Thyroid gland (tissue), 4 donors: ENCODE measurements at regions not wholly inside any gene's neighbourhood (a gene's known extent, or its start where the extent isn't known, plus 50 kb on each side); places are given as distances from the start of the nearest gene placed in this dataset.

Experiments
- DNase-seq, 2 donors: peaks; one replicate each; pipeline ENCODE4 v3.0.0-alpha.2; 2019
- H3K27ac ChIP-seq, 3 donors: fragments of 200-600 bp; sonication (generic); 1 replicate in 2 of 3; 2 replicates in 1 of 3; pipeline ENCODE4 v1.5.1; 2016 to 2019; ENCODE audit warnings: mild to moderate bottlenecking in 1 of 3, moderate library complexity in 1 of 3
- H3K27me3 ChIP-seq: fragments of 200-600 bp; sonication (generic); one replicate; pipeline ENCODE4 v1.5.1; 2019
- H3K36me3 ChIP-seq, 2 donors: fragments of 200-600 bp; sonication (generic); one replicate each; pipeline ENCODE4 v1.5.1; 2016 to 2019
- H3K4me1 ChIP-seq, 2 donors: fragments of 200-600 bp; sonication (generic); one replicate each; pipeline ENCODE4 v1.5.1; 2017 to 2019
- H3K4me3 ChIP-seq, 3 donors: fragments of 200-600 bp; sonication (generic); replicated peaks in 1 of 3; 1 replicate in 2 of 3; 2 replicates in 1 of 3; pipeline ENCODE4 v1.5.1; 2016; ENCODE audit warnings: mild to moderate bottlenecking in 1 of 3
- H3K9me3 ChIP-seq: fragments of 200-600 bp; sonication (generic); one replicate; pipeline ENCODE4 v1.5.1; 2017
- POLR2A ChIP-seq, 2 donors: fragments of 450-650 bp; IDR thresholded peaks; one replicate each; pipeline ENCODE4 v1.6.1; 2017; ENCODE audit warnings: antibody characterized with exemption in 2 of 2, mild to moderate bottlenecking in 2 of 2, moderate library complexity in 1 of 2
- WGBS, 2 donors: methylation state at CpG; one replicate each; pipeline ENCODE4 v1.1.5; 2017; 5-methylcytosine and 5-hydroxymethylcytosine counted together
- intact Hi-C: fragments of 100-400 bp; cut with DNase I; formaldehyde crosslinking; loops from one replicate; pipeline ENCODE4 v1.15.1; 2023
- TF ChIP-seq, protein P1 (sequence below), 6 experiments: fragments of 200-600 bp in 3 of 6; fragments of 450-650 bp in 3 of 6; sonication (generic) in 3 of 6; IDR thresholded peaks; one replicate each; pipeline ENCODE4 v1.5.1; 2016 to 2019; ENCODE audit warnings: antibody characterized with exemption in 6 of 6, mild to moderate bottlenecking in 2 of 6, inconsistent platforms in 1 of 6, moderate library complexity in 1 of 6

DNA sequence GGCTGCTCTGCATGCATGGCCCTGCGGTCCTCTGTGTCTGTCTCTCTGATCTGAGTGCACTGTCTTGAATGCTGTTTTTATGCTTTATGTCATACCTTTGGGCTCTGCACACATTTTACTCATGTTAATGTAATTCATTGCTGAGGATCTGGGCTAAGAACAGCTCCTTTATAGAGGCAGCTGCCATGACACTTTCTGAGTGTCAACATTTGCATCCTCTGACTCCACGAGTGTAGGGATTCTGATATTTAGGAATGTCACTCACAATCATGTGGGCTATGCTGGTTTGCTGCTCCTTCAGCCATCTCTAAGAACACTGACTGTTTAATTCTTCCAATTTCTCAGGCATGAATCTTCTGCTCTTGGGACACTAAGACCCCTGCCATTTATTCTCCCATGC, 192.2 kb upstream of the CPEB2 start:
- TF ChIP-seq, protein P1, sequence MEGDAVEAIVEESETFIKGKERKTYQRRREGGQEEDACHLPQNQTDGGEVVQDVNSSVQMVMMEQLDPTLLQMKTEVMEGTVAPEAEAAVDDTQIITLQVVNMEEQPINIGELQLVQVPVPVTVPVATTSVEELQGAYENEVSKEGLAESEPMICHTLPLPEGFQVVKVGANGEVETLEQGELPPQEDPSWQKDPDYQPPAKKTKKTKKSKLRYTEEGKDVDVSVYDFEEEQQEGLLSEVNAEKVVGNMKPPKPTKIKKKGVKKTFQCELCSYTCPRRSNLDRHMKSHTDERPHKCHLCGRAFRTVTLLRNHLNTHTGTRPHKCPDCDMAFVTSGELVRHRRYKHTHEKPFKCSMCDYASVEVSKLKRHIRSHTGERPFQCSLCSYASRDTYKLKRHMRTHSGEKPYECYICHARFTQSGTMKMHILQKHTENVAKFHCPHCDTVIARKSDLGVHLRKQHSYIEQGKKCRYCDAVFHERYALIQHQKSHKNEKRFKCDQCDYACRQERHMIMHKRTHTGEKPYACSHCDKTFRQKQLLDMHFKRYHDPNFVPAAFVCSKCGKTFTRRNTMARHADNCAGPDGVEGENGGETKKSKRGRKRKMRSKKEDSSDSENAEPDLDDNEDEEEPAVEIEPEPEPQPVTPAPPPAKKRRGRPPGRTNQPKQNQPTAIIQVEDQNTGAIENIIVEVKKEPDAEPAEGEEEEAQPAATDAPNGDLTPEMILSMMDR (IDR thresholded peaks at IDR 0.05) = no peak
- DNase-seq = no peak
- Histone ChIP-seq H3K4me3 (no peak overlapping the region), H3K4me1 (no peaks in the 10 kb centered on the region), H3K9me3 (no peaks in the 10 kb centered on the region), H3K27ac (no peak overlapping the region), H3K27me3 (no peaks in the 10 kb centered on the region), H3K36me3 (no peaks in the 10 kb centered on the region)
- 58 to 68% methylated on average over 2 of the region's 2 CpGs for WGBS, 2 donors
- intact Hi-C loops = no loop called here

DNA sequence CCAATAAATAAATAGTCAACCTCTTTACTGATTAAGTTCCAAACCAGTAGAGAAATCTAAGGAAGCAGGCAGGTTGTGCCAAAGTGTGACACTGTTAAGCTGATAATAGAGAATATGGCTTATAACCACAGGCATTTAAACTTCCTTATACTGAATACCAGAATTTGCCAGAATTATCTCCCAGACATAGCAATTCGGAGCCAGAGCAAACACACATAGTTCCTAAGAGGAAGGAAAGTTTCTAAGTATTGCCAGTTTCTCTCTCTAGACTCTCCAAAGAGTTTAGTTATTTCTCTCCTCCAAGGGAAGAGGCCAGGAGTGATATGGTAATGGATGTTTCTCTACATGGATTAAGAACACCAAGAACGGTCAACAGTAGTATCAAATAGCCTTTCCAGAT, 191.7 kb upstream of the CPEB2 start:
- no peak for TF ChIP-seq POLR2A (IDR thresholded peaks at IDR 0.05)
- TF ChIP-seq, protein P1 (IDR thresholded peaks at IDR 0.05) = no peak
- no peaks in the 10 kb centered on the region for H3K4me1 ChIP-seq
- no peaks in the 10 kb centered on the region for H3K9me3 ChIP-seq
- 55 to 60% methylated on average over 2 of the region's 2 CpGs for WGBS, 2 donors
- H3K36me3 ChIP-seq = no peaks in the 10 kb centered on the region
- no peak overlapping the region for H3K27ac ChIP-seq
- H3K4me3 ChIP-seq = no peak overlapping the region
- DNase-seq = no peak
- intact Hi-C loops = no loop called here
- no peaks in the 10 kb centered on the region for H3K27me3 ChIP-seq

DNA sequence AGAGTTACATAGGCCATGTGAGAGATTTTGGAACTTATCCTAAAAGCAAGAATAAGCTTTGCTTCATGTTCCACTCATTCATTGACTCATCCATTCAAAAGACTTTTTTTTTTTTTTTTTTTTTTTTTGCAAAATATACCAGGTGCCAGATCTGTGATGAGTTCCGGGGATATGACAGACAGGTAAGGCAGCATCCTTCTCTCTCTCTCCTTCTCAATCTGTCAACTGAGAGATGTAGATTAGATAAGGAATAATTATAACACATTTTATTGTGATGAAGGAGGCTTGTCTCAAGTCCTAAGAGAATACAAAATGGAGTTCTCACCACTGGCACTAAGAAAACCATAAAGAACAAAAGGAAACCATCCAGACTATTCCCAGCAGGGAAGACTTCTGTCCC, 190.2 kb upstream of the CPEB2 start:
- no peak for DNase-seq
- Histone ChIP-seq H3K27ac (no peak overlapping the region), H3K36me3 (no peaks in the 10 kb centered on the region), H3K4me1 (peaks cover 0 to 5% of the 10 kb centered on the region in 2 donors), H3K4me3 (no peak overlapping the region), H3K9me3 (no peaks in the 10 kb centered on the region), H3K27me3 (no peaks in the 10 kb centered on the region)
- intact Hi-C loops = no loop called here
- TF ChIP-seq, protein P1 (IDR thresholded peaks at IDR 0.05) = no peak
- no peak for TF ChIP-seq POLR2A (IDR thresholded peaks at IDR 0.05)
- WGBS, 2 donors = 89 to 96% methylated on average over 1 of the region's 1 CpG

DNA sequence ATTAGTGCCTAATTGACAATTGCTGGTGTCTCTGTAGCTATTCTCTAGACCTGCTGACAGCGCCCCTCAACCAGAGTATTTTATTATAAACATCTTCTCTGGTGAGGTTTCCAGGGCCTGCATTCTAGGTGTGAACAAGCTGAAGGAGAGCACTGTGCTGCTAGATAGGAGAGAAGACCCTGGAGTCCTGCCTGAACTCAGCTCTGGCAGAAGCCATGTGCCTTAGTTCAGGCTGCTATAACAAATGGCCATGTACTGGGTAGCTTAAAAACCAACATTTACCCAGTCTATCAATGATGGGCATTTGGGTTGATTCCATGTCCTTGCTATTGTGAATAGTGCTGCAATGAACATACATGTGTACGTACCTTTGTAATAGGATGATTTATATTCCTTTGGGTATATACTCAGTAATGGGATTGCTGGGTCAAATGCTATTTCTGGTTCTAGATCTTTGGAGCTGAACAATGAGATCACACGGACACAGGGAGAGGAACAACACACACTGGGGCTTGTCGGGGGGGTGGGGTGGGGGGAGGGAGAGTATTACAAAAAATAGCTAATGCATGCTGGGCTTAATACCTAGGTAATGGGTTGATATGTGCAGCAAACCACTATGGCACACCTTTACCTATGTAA, 185.5 kb upstream of the CPEB2 start:
- Histone ChIP-seq H3K9me3 (no peaks in the 10 kb centered on the region), H3K27me3 (no peaks in the 10 kb centered on the region), H3K4me1 (peaks cover 0 to 5% of the 10 kb centered on the region in 2 donors), H3K36me3 (no peaks in the 10 kb centered on the region), H3K27ac (no peak overlapping the region), H3K4me3 (no peak overlapping the region)
- TF ChIP-seq POLR2A (IDR thresholded peaks at IDR 0.05) = no peak
- TF ChIP-seq, protein P1 (IDR thresholded peaks at IDR 0.05) = no peak
- intact Hi-C loops = no loop called here
- DNase-seq = no peak
- 65 to 70% methylated on average over 4 of the region's 4 CpGs for WGBS, 2 donors

DNA sequence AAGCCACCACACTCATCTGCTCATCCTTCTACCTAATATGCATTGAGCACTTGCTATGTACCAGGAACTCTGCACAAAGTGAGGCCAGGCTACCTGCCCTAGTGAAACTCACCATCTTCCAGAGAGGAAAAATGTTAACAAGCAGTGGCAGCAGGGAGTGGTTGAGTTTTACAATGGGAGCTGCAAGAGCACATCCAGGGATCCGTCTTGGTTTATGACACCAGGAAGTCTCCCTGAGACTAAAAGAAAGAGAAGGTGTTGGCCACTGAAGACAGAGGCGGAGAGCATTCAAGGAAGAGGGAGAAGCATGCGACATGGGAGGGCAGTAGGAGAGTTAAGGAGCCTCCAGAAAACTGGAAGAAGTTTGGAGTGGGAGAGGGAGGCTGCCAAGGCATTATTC, 178.1 kb upstream of the CPEB2 start:
- Histone ChIP-seq H3K27ac (no peak overlapping the region), H3K36me3 (no peaks in the 10 kb centered on the region), H3K4me1 (no peaks in the 10 kb centered on the region), H3K9me3 (no peaks in the 10 kb centered on the region), H3K27me3 (no peaks in the 10 kb centered on the region), H3K4me3 (no peak overlapping the region)
- intact Hi-C loops = no loop called here
- TF ChIP-seq, protein P1 (IDR thresholded peaks at IDR 0.05) = no peak
- TF ChIP-seq POLR2A (IDR thresholded peaks at IDR 0.05) = no peak
- WGBS, 2 donors = 83 to 86% methylated on average over 3 of the region's 3 CpGs
- no peak for DNase-seq
